ENCODE measurements at regions not wholly inside any gene's neighbourhood (a gene's known extent, or its start where the extent isn't known, plus 50 kb on each side); places are given as distances from the start of the nearest gene placed in this dataset.

DNA sequence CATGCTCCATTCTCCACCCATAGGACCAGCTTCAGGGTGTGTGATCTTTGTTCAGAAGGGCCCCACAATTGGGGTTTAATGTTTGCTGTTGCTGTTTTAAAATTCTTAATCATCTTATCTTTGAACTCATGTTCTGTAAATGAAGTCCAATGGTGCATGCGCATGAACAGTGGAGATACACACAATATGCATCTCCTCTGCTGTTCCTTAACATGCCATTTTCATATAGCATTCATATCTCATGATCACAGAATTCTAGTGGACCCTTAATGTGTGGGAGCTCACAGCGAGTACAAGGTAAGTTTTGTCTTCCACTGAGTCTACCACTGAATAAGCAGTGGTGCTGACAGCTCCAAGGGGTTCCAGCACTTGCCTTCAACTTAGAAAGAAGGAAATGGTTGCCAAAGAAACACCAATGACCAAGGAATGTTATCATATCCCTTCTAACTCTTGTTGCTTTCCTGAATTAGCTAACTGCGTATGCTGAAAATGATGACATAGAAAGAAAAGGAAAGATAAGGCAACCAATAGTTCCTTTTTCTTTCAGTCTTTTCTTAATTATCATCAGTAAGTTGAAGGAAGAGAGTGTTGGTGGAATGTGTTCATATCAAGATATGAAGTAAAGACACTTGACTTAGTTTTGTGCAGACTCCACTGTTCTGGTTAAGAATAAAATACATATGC lies 149.3 kb upstream of the FOXN2 start:
- DNase-seq (no peak), ATAC-seq (no peak)
- Histone ChIP-seq H3K9me3 (ENCODE audit: control insufficient read depth, insufficient read depth, low read length) (no peaks in the 10 kb centered on the region), H3K27me3 (ENCODE audit: control insufficient read depth, insufficient read depth, low read length) (no peaks in the 10 kb centered on the region), H3K4me1 (ENCODE audit: control insufficient read depth, insufficient read depth, low read length) (no peaks in the 10 kb centered on the region), H3K27ac (ENCODE audit: low read length) (no peak overlapping the region), H3K4me3 (ENCODE audit: low read length) (no peak overlapping the region), H3K36me3 (ENCODE audit: control insufficient read depth, insufficient read depth, low read length) (no peaks in the 10 kb centered on the region)
- TF ChIP-seq CTCF (IDR thresholded peaks at IDR 0.05) = no peak
- H3K27ac Mint-ChIP-seq = no peak overlapping the region
- intact Hi-C loops (cut with micrococcal nuclease) = no loop called here
- WGBS (ENCODE audit: insufficient coverage) = 96% methylated on average over 2 of the region's 3 CpGs
- H3K36me3 Mint-ChIP-seq = peaks cover 15% of the 10 kb centered on the region
- H3K27me3 Mint-ChIP-seq (ENCODE audit: low read depth in 2 of 2) = peaks cover 2 to 10% of the 10 kb centered on the region in 2 donors
- H3K4me1 Mint-ChIP-seq = no peaks in the 10 kb centered on the region
- peaks cover 2 to 7% of the 10 kb centered on the region in 2 donors for H3K9me3 Mint-ChIP-seq
- H3K4me3 Mint-ChIP-seq = no peak overlapping the region

DNA sequence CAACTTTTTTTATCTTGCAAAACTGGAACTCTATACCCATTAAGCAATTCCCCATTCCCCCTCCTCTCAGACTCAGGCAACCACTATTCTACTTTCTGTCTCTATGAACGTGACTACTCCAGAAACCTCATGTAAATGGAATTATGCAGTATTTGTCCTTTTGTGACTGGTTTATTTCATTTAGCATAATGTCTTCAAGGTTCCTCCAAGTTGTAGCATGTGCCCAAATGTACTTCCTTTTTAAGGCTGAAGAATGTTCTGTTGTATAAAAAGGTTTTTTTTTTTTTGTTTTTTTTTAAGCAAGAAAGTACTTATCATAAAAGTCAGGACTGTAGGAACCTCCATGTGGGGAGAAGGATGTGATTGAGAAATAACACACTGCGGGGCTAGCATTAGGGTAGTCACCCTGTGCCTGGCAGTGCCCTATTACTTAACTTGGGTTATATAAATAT lies 145.3 kb upstream of the FOXN2 start:
- Mint-ChIP-seq H3K27ac (no peak overlapping the region), H3K9me3 (peaks cover 2 to 7% of the 10 kb centered on the region in 2 donors), H3K4me3 (no peak overlapping the region), H3K36me3 (peaks cover 15% of the 10 kb centered on the region), H3K4me1 (no peaks in the 10 kb centered on the region), H3K27me3 (ENCODE audit: low read depth in 2 of 2) (peaks cover 2 to 6% of the 10 kb centered on the region in 2 donors)
- no peak overlapping the region for H3K27ac ChIP-seq (ENCODE audit: low read length)
- no peaks in the 10 kb centered on the region for H3K9me3 ChIP-seq (ENCODE audit: control insufficient read depth, insufficient read depth, low read length)
- DNase-seq (no peak), ATAC-seq (no peak)
- no peak for TF ChIP-seq CTCF (IDR thresholded peaks at IDR 0.05)
- no peak overlapping the region for H3K4me3 ChIP-seq (ENCODE audit: low read length)
- H3K4me1 ChIP-seq (ENCODE audit: control insufficient read depth, insufficient read depth, low read length) = no peaks in the 10 kb centered on the region
- H3K27me3 ChIP-seq (ENCODE audit: control insufficient read depth, insufficient read depth, low read length) = no peaks in the 10 kb centered on the region
- WGBS (ENCODE audit: insufficient coverage) = 55% methylated on average over 2 of the region's 2 CpGs
- intact Hi-C loops (cut with micrococcal nuclease) = no loop called here
- H3K36me3 ChIP-seq (ENCODE audit: control insufficient read depth, insufficient read depth, low read length) = no peaks in the 10 kb centered on the region

- Mint-ChIP-seq H3K27ac (no peak overlapping the region), H3K4me3 (no peak overlapping the region), H3K36me3 (peaks cover 15% of the 10 kb centered on the region), H3K4me1 (no peaks in the 10 kb centered on the region), H3K27me3 (ENCODE audit: low read depth in 2 of 2) (peaks cover 2 to 5% of the 10 kb centered on the region in 2 donors), H3K9me3 (peaks cover 2 to 7% of the 10 kb centered on the region in 2 donors)
- no peaks in the 10 kb centered on the region for H3K27me3 ChIP-seq (ENCODE audit: control insufficient read depth, insufficient read depth, low read length)
- DNase-seq = no peak
- H3K4me1 ChIP-seq (ENCODE audit: control insufficient read depth, insufficient read depth, low read length) = no peaks in the 10 kb centered on the region
- no peak for TF ChIP-seq CTCF (IDR thresholded peaks at IDR 0.05)
- 94% methylated on average over 3 of the region's 4 CpGs for WGBS (ENCODE audit: insufficient coverage)
- intact Hi-C loops (cut with micrococcal nuclease) = no loop called here
- H3K9me3 ChIP-seq (ENCODE audit: control insufficient read depth, insufficient read depth, low read length) = no peaks in the 10 kb centered on the region
- no peak overlapping the region for H3K27ac ChIP-seq (ENCODE audit: low read length)
- no peak for ATAC-seq
- H3K36me3 ChIP-seq (ENCODE audit: control insufficient read depth, insufficient read depth, low read length) = no peaks in the 10 kb centered on the region
- no peak overlapping the region for H3K4me3 ChIP-seq (ENCODE audit: low read length)
Measured at GRCh38 chr2:48170281-48170680, 144.2 kb upstream of the FOXN2 start.

DNA sequence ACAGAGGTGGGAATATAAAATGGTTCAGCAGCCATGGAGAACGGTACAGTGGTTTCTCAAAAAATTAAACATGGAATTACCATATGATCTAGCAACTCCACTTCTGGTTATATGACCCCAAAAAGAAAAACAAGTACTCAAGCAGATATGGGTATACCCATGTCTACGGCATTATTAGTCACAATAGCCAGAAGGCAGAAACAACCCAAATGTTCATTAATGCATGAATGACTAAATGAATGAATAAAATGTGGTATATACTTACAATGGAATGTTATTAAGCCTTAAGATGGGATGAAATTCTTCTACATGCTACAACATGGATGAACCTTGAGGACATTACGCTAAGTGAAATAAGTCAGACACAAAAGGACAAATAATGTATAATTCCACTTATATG lies 141.3 kb upstream of the FOXN2 start:
- H3K4me1 Mint-ChIP-seq = no peaks in the 10 kb centered on the region
- DNase-seq (no peak), ATAC-seq (no peak)
- intact Hi-C loops (cut with micrococcal nuclease) = no loop called here
- H3K27ac ChIP-seq (ENCODE audit: low read length) = no peak overlapping the region
- no peak overlapping the region for H3K4me3 Mint-ChIP-seq
- H3K27me3 ChIP-seq (ENCODE audit: control insufficient read depth, insufficient read depth, low read length) = no peaks in the 10 kb centered on the region
- TF ChIP-seq CTCF (IDR thresholded peaks at IDR 0.05) = no peak
- H3K36me3 Mint-ChIP-seq = no peaks in the 10 kb centered on the region
- H3K9me3 Mint-ChIP-seq = no peaks in the 10 kb centered on the region
- no peaks in the 10 kb centered on the region for H3K4me1 ChIP-seq (ENCODE audit: control insufficient read depth, insufficient read depth, low read length)
- no peak overlapping the region for H3K4me3 ChIP-seq (ENCODE audit: low read length)
- WGBS (ENCODE audit: insufficient coverage) = 100% methylated on average over 1 of the region's 3 CpGs
- H3K9me3 ChIP-seq (ENCODE audit: control insufficient read depth, insufficient read depth, low read length) = no peaks in the 10 kb centered on the region
- no peaks in the 10 kb centered on the region for H3K27me3 Mint-ChIP-seq (ENCODE audit: low read depth in 2 of 2)
- no peaks in the 10 kb centered on the region for H3K36me3 ChIP-seq (ENCODE audit: control insufficient read depth, insufficient read depth, low read length)
- no peak overlapping the region for H3K27ac Mint-ChIP-seq

Measured in natural killer cell (primary cell).